Ovary (tissue), 7 donors: ENCODE measurements at regions not wholly inside any gene's neighbourhood (a gene's known extent, or its start where the extent isn't known, plus 50 kb on each side); places are given as distances from the start of the nearest gene placed in this dataset.
A peak's percentile ranks its signal among the peaks of the same experiment; 100 is the strongest.

Experiments used
- DNase-seq, 5 donors: peaks; one replicate each; pipeline ENCODE4 v3.0.0-alpha.2; 2019 to 2020
- H3K27ac ChIP-seq, 2 donors: fragments of 200-600 bp; one replicate each; pipeline versions ENCODE4 v1.5.1 to v1.8.0; 2019 to 2022
- H3K27me3 ChIP-seq: fragments of 200-600 bp; one replicate; pipeline ENCODE4 v1.8.0; 2022
- H3K36me3 ChIP-seq: fragments of 200-600 bp; sonication (generic); one replicate; pipeline ENCODE4 v1.5.1; 2019
- H3K4me1 ChIP-seq: one replicate; pipeline ENCODE4 v1.8.1; 2013; ENCODE audit warnings: mild to moderate bottlenecking, moderate library complexity; ENCODE audit not compliant: insufficient read depth
- H3K4me3 ChIP-seq: fragments of 200-600 bp; sonication (generic); one replicate; pipeline ENCODE4 v1.5.1; 2017
- H3K9me3 ChIP-seq, 2 donors: fragments of 200-600 bp in 1 of 2; sonication (generic) in 1 of 2; one replicate each; pipeline versions ENCODE4 v1.5.1 to v1.8.1; 2013 to 2019; ENCODE audit warnings: mild to moderate bottlenecking in 1 of 2, moderate library complexity in 1 of 2
- CTCF ChIP-seq, 3 donors: fragments of 450-650 bp in 2 of 3; fragments of 200-600 bp in 1 of 3; IDR thresholded peaks; one replicate each; pipeline versions ENCODE4 v1.5.1 to v1.8.0; 2016 to 2022; ENCODE audit warnings: antibody characterized with exemption in 3 of 3, mild to moderate bottlenecking in 1 of 3
- EP300 ChIP-seq: sonication (generic); formaldehyde crosslinking; IDR thresholded peaks from one replicate; pipeline ENCODE4 v1.6.1; 2017; ENCODE audit warnings: antibody characterized with exemption
- POLR2A ChIP-seq: fragments of 450-650 bp; IDR thresholded peaks from one replicate; pipeline ENCODE4 v1.6.1; 2017; ENCODE audit warnings: antibody characterized with exemption, mild to moderate bottlenecking, moderate library complexity
- WGBS, 3 donors: extraction: QIAGEN DNeasy Blood & Tissue Kit in 1 of 3; methylation state at CpG; one replicate each; pipeline versions ENCODE4 v1.1.5 to v1.1.7; 2013 to 2017; 5-methylcytosine and 5-hydroxymethylcytosine counted together
- intact Hi-C, 4 donors: fragments of 100-400 bp; cut with DNase I; formaldehyde crosslinking; loops; one replicate each; pipeline versions ENCODE4 v1.11.0 to v1.15.1; 2022 to 2023
- donor health status: DM: no; HTN: no; CAD: no; lungs with moderate emphysema.
- donor health status: DM: no; HTN: no; CAD: no.
- donor health status: Bipolar disorder and iron deficiency.
- donor health status: DM: no; HTN: no; CAD: no.
- donor health status: DM: yes; HTN: yes; CAD: no.

GRCh38 chr21:17085707-17086106 lies 427.1 kb upstream of the CXADR start:
- Histone ChIP-seq H3K36me3 (no peaks in the 10 kb centered on the region), H3K4me3 (no peak overlapping the region), H3K27ac (no peak overlapping the region), H3K9me3 (no peaks in the 10 kb centered on the region), H3K27me3 (no peaks in the 10 kb centered on the region), H3K4me1 (peaks cover 5% of the 10 kb centered on the region)
- DNase-seq, result no peak
- no peak for TF ChIP-seq POLR2A
- no peak for TF ChIP-seq EP300
- no peak for TF ChIP-seq CTCF (IDR thresholded peaks at IDR 0.05)
- intact Hi-C loops, result no loop called here
- WGBS, 3 donors, result 36 to 53% (median 47%) methylated on average over 1 of the region's 1 CpG

- DNase-seq, result no peak
- H3K27me3 ChIP-seq, result no peaks in the 10 kb centered on the region
- intact Hi-C loops, result no loop called here
- no peak for TF ChIP-seq CTCF (IDR thresholded peaks at IDR 0.05)
- TF ChIP-seq POLR2A, result no peak
- TF ChIP-seq EP300, result no peak
- H3K27ac ChIP-seq, result peak overlapping the region in 1 of 2 donors; percentile 21
- H3K4me1 ChIP-seq, result peaks cover 5% of the 10 kb centered on the region
- 76 to 92% (median 89%) methylated on average over 4 of the region's 4 CpGs for WGBS, 3 donors
- H3K9me3 ChIP-seq, result no peaks in the 10 kb centered on the region
- H3K36me3 ChIP-seq, result no peaks in the 10 kb centered on the region
- no peak overlapping the region for H3K4me3 ChIP-seq
Measured at GRCh38 chr21:17088500-17088899, 424.3 kb upstream of the CXADR start.

GRCh38 chr21:17089091-17089491 lies 423.8 kb upstream of the CXADR start:
- no peaks in the 10 kb centered on the region for H3K36me3 ChIP-seq
- peaks cover 5% of the 10 kb centered on the region for H3K4me1 ChIP-seq
- no peak overlapping the region for H3K27ac ChIP-seq
- no peak for DNase-seq
- H3K4me3 ChIP-seq, result no peak overlapping the region
- H3K27me3 ChIP-seq, result no peaks in the 10 kb centered on the region
- intact Hi-C loops, result no loop called here
- H3K9me3 ChIP-seq, result no peaks in the 10 kb centered on the region
- no peak for TF ChIP-seq EP300
- TF ChIP-seq POLR2A, result no peak
- TF ChIP-seq CTCF (IDR thresholded peaks at IDR 0.05), result no peak
- WGBS, 3 donors, result 4 to 11% (median 9%) methylated on average over 1 of the region's 1 CpG

- intact Hi-C loops, result no loop called here
- no peaks in the 10 kb centered on the region for H3K4me1 ChIP-seq
- no peaks in the 10 kb centered on the region for H3K27me3 ChIP-seq
- no peak overlapping the region for H3K4me3 ChIP-seq
- no peak for DNase-seq
- H3K9me3 ChIP-seq, result no peaks in the 10 kb centered on the region
- H3K36me3 ChIP-seq, result no peaks in the 10 kb centered on the region
- TF ChIP-seq CTCF (IDR thresholded peaks at IDR 0.05), result no peak
- TF ChIP-seq POLR2A, result no peak
- H3K27ac ChIP-seq, result no peak overlapping the region
Measured at GRCh38 chr21:17101696-17102095, 411.1 kb upstream of the CXADR start.

GRCh38 chr21:17105932-17106331 lies 406.9 kb upstream of the CXADR start:
- Histone ChIP-seq H3K4me1 (no peaks in the 10 kb centered on the region), H3K27ac (no peak overlapping the region), H3K4me3 (no peak overlapping the region), H3K36me3 (no peaks in the 10 kb centered on the region), H3K9me3 (no peaks in the 10 kb centered on the region), H3K27me3 (no peaks in the 10 kb centered on the region)
- DNase-seq, result no peak
- TF ChIP-seq EP300 (no peak), CTCF (IDR thresholded peaks at IDR 0.05) (no peak), POLR2A (no peak)
- intact Hi-C loops, result no loop called here
